Endothelial cell of umbilical vein (primary cell): ENCODE measurements at regions not wholly inside any gene's neighbourhood (a gene's known extent, or its start where the extent isn't known, plus 50 kb on each side); places are given as distances from the start of the nearest gene placed in this dataset.

Source experiments
- BruUV-seq: library from RNA; stranded (reverse); fragments of 400-500 nt; replicated peaks from 2 replicates; lab custom pipeline; 2021; lab: Mats Ljungman, UMichigan
- CTCF ChIA-PET: fragments of 300-600, 350-600 bp; sonication (Branson Sonifier 250); formaldehyde crosslinking; loops from one replicate; lab custom pipeline; 2021; ENCODE audit warnings: antibody characterized with exemption, inconsistent platforms; lab: Charles Lee
- POLR2A ChIA-PET: fragments of 300-600, 350-600 bp; sonication (Branson Sonifier 250); formaldehyde crosslinking; loops from one replicate; lab custom pipeline; 2021; ENCODE audit warnings: antibody characterized with exemption, inconsistent platforms; lab: Charles Lee
- DNase-seq: peaks from one replicate; pipeline ENCODE4 v3.0.0-alpha.2; 2011; ENCODE audit warnings: low read depth, low spot score
- FAIRE-seq: peaks from 2 replicates; lab custom pipeline; 2011; peaks lifted over from hg19 to GRCh38; lab: Jason Lieb, UNC
- H2AFZ ChIP-seq: 2 replicates; pipeline ENCODE4 v1.6.0; 2012; ENCODE audit warnings: low read depth, low read length, control low read depth, inconsistent platforms
- H3K27ac ChIP-seq: 2 replicates; pipeline ENCODE4 v1.5.1; 2011; ENCODE audit warnings: low read depth, mild to moderate bottlenecking, control low read depth, low read length, moderate library complexity; ENCODE audit not compliant: insufficient read depth
- H3K27me3 ChIP-seq, 2 experiments: 2 replicates each; pipeline versions ENCODE4 v1.6.0 to v1.6.1; 2011; ENCODE audit warnings: low read length in 2 of 2, mixed read lengths in 1 of 2; ENCODE audit not compliant: control insufficient read depth in 2 of 2, insufficient read depth in 2 of 2
- H3K36me3 ChIP-seq, 2 experiments: 2 replicates in 1 of 2; 3 replicates in 1 of 2; pipeline ENCODE4 v1.5.1; 2011; ENCODE audit warnings: low read length in 2 of 2, mild to moderate bottlenecking in 1 of 2, moderate library complexity in 1 of 2; ENCODE audit not compliant: control insufficient read depth in 2 of 2, insufficient read depth in 2 of 2; ENCODE audit errors: extremely low read depth in 1 of 2
- H3K4me1 ChIP-seq: 3 replicates; pipeline ENCODE4 v1.5.1; 2011; ENCODE audit warnings: mild to moderate bottlenecking, low read length; ENCODE audit not compliant: control insufficient read depth, insufficient read depth; ENCODE audit errors: extremely low read depth
- H3K4me2 ChIP-seq: 2 replicates; pipeline ENCODE4 v1.6.1; 2011; ENCODE audit warnings: low read length, control low read depth, mixed read lengths; ENCODE audit not compliant: insufficient read depth
- H3K4me3 ChIP-seq, 3 experiments: fragments of 200-600 bp in 1 of 3; sonication (generic), shearing (Covaris generic) in 1 of 3; replicated peaks in 1 of 3; 2 replicates each; pipeline ENCODE4 v1.5.1; 2011 to 2016; ENCODE audit warnings: control low read depth in 3 of 3, low read length in 3 of 3, mild to moderate bottlenecking in 2 of 3, inconsistent platforms in 1 of 3, low read depth in 1 of 3, moderate library complexity in 1 of 3; ENCODE audit not compliant: insufficient read depth in 1 of 3
- H3K79me2 ChIP-seq: 2 replicates; pipeline ENCODE4 v1.6.0; 2012; ENCODE audit warnings: low read length, inconsistent platforms; ENCODE audit not compliant: control insufficient read depth, insufficient read depth
- H3K9ac ChIP-seq: replicated peaks from 2 replicates; pipeline ENCODE3; 2011; ENCODE audit warnings: low read length, control low read depth; ENCODE audit not compliant: insufficient read depth; ENCODE audit errors: extremely low read depth
- H3K9me1 ChIP-seq: replicated peaks from 3 replicates; pipeline ENCODE4 v1.6.0; 2011; ENCODE audit warnings: mild to moderate bottlenecking, low read length; ENCODE audit not compliant: control insufficient read depth, insufficient read depth; ENCODE audit errors: extremely low read depth
- H3K9me3 ChIP-seq: replicated peaks from 2 replicates; pipeline ENCODE4 v1.5.1; 2012; ENCODE audit warnings: low read length, inconsistent platforms; ENCODE audit not compliant: control insufficient read depth, insufficient read depth
- H4K20me1 ChIP-seq: replicated peaks from 2 replicates; pipeline ENCODE3; 2011; ENCODE audit warnings: mild to moderate bottlenecking, low read length; ENCODE audit not compliant: control insufficient read depth, insufficient read depth; ENCODE audit errors: extremely low read depth
- EZH2 ChIP-seq: IDR thresholded peaks from 2 replicates; pipeline ENCODE4 v1.6.1; 2012; ENCODE audit warnings: borderline replicate concordance, low read depth, mild to moderate bottlenecking, moderate library complexity, low read length, inconsistent platforms; ENCODE audit not compliant: severe bottlenecking
- FOS ChIP-seq: IDR thresholded peaks from 2 replicates; pipeline ENCODE4 v1.6.1; 2011; ENCODE audit warnings: mild to moderate bottlenecking, low read length, moderate library complexity, borderline replicate concordance; ENCODE audit not compliant: insufficient read depth
- GATA2 ChIP-seq: IDR thresholded peaks from 2 replicates; pipeline ENCODE4 v1.7.0; 2011; ENCODE audit warnings: low read depth, mild to moderate bottlenecking, moderate library complexity, mixed read lengths, low read length; ENCODE audit not compliant: insufficient read length, insufficient read depth
- JUN ChIP-seq: IDR thresholded peaks from 2 replicates; pipeline ENCODE4 v1.6.1; 2011; ENCODE audit warnings: borderline replicate concordance, low read depth; ENCODE audit not compliant: insufficient read length, insufficient read depth
- MYC ChIP-seq: IDR thresholded peaks from one replicate; pipeline ENCODE4 v1.6.1; 2011; ENCODE audit warnings: mild to moderate bottlenecking, low read depth, low read length
- POLR2A ChIP-seq: IDR thresholded peaks from 2 replicates; pipeline ENCODE4 v1.6.1; 2012; ENCODE audit warnings: low read depth, mild to moderate bottlenecking, control low read depth, low read length
- POLR2AphosphoS5 ChIP-seq: IDR thresholded peaks from 2 replicates; pipeline ENCODE4 v1.6.1; 2012; ENCODE audit warnings: low read depth, mild to moderate bottlenecking, control low read depth, low read length, moderate library complexity; ENCODE audit not compliant: insufficient read depth
- dilution Hi-C: fragments of 300-500 bp; cut with MboI; formaldehyde crosslinking; loops from one replicate; pipeline ENCODE4 v1.15.0; 2019; ENCODE audit warnings: low sequenced_read_pairs; ENCODE audit not compliant: extremely low pct_ligation_motif_present
- intact Hi-C: fragments of 100-400 bp; cut with micrococcal nuclease; formaldehyde crosslinking; loops from one replicate; pipeline ENCODE4 v1.10.0; 2022
- TF ChIP-seq, protein P1 (sequence below): IDR thresholded peaks from 2 replicates; pipeline ENCODE4 v1.6.1; 2011; ENCODE audit not compliant: insufficient read depth, insufficient read length
- TF ChIP-seq, protein P2 (sequence below), 2 donors: IDR thresholded peaks; 1 replicate in 1 of 2; 2 replicates in 1 of 2; pipeline ENCODE4 v1.5.1; 2011; ENCODE audit warnings: low read length in 2 of 2, mild to moderate bottlenecking in 2 of 2, moderate library complexity in 2 of 2, control low read depth in 1 of 2, inconsistent platforms in 1 of 2, low read depth in 1 of 2; ENCODE audit not compliant: insufficient read depth in 1 of 2; ENCODE audit errors: extremely low read depth in 1 of 2

DNA sequence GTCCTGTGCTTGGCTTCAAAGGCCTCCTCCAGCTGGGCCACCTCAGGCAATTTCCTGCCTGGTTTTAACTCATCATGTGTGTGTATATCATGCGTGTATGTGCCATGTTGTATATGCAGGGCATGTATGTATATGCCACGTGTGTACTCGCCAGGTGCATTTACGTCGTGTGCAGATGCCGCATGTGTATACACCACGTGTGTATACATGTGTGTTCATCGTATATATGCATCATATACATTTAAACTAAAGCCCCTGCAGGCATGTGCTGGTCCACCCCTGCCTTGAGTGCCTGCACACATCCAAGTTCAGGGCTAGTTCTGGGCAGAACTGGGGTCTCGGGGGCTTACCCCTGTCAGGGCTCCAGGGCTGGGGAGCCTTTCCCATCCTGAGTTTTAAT is 54.0 kb upstream of the SMOC2 start:
- DNase-seq (no peak), FAIRE-seq (no peak)
- Histone ChIP-seq H3K27me3 (no peaks in the 10 kb centered on the region), H3K9ac (no peak overlapping the region), H3K9me3 (no peaks in the 10 kb centered on the region), H3K4me3 (no peak overlapping the region), H3K4me2 (no peak overlapping the region), H4K20me1 (no peaks in the 10 kb centered on the region), H3K4me1 (no peaks in the 10 kb centered on the region), H3K79me2 (no peaks in the 10 kb centered on the region), H3K9me1 (no peaks in the 10 kb centered on the region), H3K36me3 (no peaks in the 10 kb centered on the region), H2AFZ (no peak overlapping the region), H3K27ac (no peak overlapping the region)
- CTCF ChIA-PET = no interaction called here
- intact Hi-C loops (no loop called here), dilution Hi-C loops (no loop called here)
- no TSS peak for BruUV-seq
- POLR2A ChIA-PET = no interaction called here
- TF ChIP-seq EZH2 = no peak
- TF ChIP-seq FOS = no peak
- no peak for TF ChIP-seq POLR2AphosphoS5
- TF ChIP-seq JUN = no peak
- TF ChIP-seq POLR2A = no peak
- TF ChIP-seq GATA2 = no peak
- TF ChIP-seq, protein P1, sequence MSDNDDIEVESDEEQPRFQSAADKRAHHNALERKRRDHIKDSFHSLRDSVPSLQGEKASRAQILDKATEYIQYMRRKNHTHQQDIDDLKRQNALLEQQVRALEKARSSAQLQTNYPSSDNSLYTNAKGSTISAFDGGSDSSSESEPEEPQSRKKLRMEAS = no peak
- TF ChIP-seq, protein P2, sequence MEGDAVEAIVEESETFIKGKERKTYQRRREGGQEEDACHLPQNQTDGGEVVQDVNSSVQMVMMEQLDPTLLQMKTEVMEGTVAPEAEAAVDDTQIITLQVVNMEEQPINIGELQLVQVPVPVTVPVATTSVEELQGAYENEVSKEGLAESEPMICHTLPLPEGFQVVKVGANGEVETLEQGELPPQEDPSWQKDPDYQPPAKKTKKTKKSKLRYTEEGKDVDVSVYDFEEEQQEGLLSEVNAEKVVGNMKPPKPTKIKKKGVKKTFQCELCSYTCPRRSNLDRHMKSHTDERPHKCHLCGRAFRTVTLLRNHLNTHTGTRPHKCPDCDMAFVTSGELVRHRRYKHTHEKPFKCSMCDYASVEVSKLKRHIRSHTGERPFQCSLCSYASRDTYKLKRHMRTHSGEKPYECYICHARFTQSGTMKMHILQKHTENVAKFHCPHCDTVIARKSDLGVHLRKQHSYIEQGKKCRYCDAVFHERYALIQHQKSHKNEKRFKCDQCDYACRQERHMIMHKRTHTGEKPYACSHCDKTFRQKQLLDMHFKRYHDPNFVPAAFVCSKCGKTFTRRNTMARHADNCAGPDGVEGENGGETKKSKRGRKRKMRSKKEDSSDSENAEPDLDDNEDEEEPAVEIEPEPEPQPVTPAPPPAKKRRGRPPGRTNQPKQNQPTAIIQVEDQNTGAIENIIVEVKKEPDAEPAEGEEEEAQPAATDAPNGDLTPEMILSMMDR (IDR thresholded peaks at IDR 0.05; ENCODE audit: extremely low read depth in 1 of 2, insufficient read depth in 1 of 2, low read depth in 1 of 2, low read length in 2 of 2) = no peak
- TF ChIP-seq MYC = no peak
